Mucosa of rectum (tissue), 2 donors: ENCODE measurements at regions not wholly inside any gene's neighbourhood (a gene's known extent, or its start where the extent isn't known, plus 50 kb on each side); places are given as distances from the start of the nearest gene placed in this dataset.
"Not testable (repeated sequence)": the region's sequence is repeated elsewhere in the genome, so short reads cannot be mapped to it uniquely, and the experiment has no call there.

Experiments used
- H3K27ac ChIP-seq, 2 donors: one replicate each; pipeline ENCODE4 v1.7.0; 2013; ENCODE audit warnings: inconsistent platforms in 2 of 2, low read depth in 2 of 2, low read length in 2 of 2
- H3K27me3 ChIP-seq, 2 donors: one replicate each; pipeline ENCODE4 v1.7.0; 2013; ENCODE audit warnings: low read length in 2 of 2; ENCODE audit not compliant: control insufficient read depth in 2 of 2, insufficient read depth in 2 of 2
- H3K36me3 ChIP-seq, 2 donors: one replicate each; pipeline ENCODE4 v1.7.0; 2013; ENCODE audit warnings: low read length in 2 of 2; ENCODE audit not compliant: control insufficient read depth in 2 of 2, insufficient read depth in 2 of 2
- H3K4me1 ChIP-seq, 2 donors: one replicate each; pipeline ENCODE4 v1.7.0; 2013; ENCODE audit warnings: low read length in 2 of 2, mild to moderate bottlenecking in 1 of 2; ENCODE audit not compliant: control insufficient read depth in 2 of 2, insufficient read depth in 2 of 2
- H3K4me3 ChIP-seq, 2 donors: one replicate each; pipeline ENCODE4 v1.7.0; 2013; ENCODE audit warnings: low read length in 2 of 2
- H3K9ac ChIP-seq, 2 donors: one replicate each; pipeline ENCODE4 v1.7.0; 2013; ENCODE audit warnings: low read length in 2 of 2, low read depth in 1 of 2, mild to moderate bottlenecking in 1 of 2
- H3K9me3 ChIP-seq, 2 donors: one replicate each; pipeline ENCODE4 v1.7.0; 2013; ENCODE audit warnings: low read length in 2 of 2; ENCODE audit not compliant: control insufficient read depth in 2 of 2
- donor health status: healthy.
- donor health status: Normal muscosa, but diverticular disease.

- no peaks in the 10 kb centered on the region for H3K27me3 ChIP-seq
- H3K36me3 ChIP-seq: peaks cover 6 to 14% of the 10 kb centered on the region in 2 donors
- no peaks in the 10 kb centered on the region for H3K9me3 ChIP-seq
- H3K9ac ChIP-seq: no peak overlapping the region
- no peaks in the 10 kb centered on the region for H3K4me1 ChIP-seq
- no peak overlapping the region for H3K27ac ChIP-seq
- no peak overlapping the region for H3K4me3 ChIP-seq
These were observed 50.2 kb downstream of the RAD54L2 start for GRCh38 chr3:51588724-51589123.

DNA sequence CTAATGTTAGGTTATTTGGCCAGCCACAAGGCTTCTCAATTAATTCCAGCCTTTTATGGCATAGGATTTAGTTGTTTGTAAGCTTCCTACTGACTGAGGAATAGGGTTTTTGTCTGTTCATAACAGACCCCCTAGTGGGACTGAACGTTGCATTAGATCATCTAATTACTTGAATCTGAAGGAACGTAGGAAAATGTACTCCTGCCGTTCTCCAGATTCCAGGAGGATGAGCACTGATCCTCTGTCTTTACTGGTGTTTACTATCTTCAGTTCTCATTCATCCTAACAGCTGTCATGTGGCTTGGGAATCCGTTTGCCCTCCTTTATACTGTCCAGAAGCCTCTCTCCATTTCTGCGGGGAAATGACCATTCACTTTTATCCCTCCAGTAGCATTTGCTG, 52.7 kb downstream of the RAD54L2 start:
- H3K9ac ChIP-seq: no peak overlapping the region
- H3K27me3 ChIP-seq: no peaks in the 10 kb centered on the region
- peaks cover 6 to 26% of the 10 kb centered on the region in 2 donors for H3K36me3 ChIP-seq
- no peak overlapping the region for H3K4me3 ChIP-seq
- H3K4me1 ChIP-seq: no peaks in the 10 kb centered on the region
- no peak overlapping the region for H3K27ac ChIP-seq
- H3K9me3 ChIP-seq: no peaks in the 10 kb centered on the region

- no peak overlapping the region for H3K9ac ChIP-seq
- H3K36me3 ChIP-seq: peaks cover 6 to 26% of the 10 kb centered on the region in 2 donors
- H3K4me3 ChIP-seq: no peak overlapping the region
- no peaks in the 10 kb centered on the region for H3K27me3 ChIP-seq
- H3K9me3 ChIP-seq: no peaks in the 10 kb centered on the region
- H3K4me1 ChIP-seq: no peaks in the 10 kb centered on the region
- H3K27ac ChIP-seq: no peak overlapping the region
These were observed 55.2 kb downstream of the RAD54L2 start for GRCh38 chr3:51593697-51594096.

- H3K9ac ChIP-seq, H3K27ac ChIP-seq, H3K4me1 ChIP-seq, H3K27me3 ChIP-seq, H3K36me3 ChIP-seq, H3K9me3 ChIP-seq, H3K4me3 ChIP-seq: not testable (repeated sequence)
These were observed 61.1 kb downstream of the RAD54L2 start for GRCh38 chr3:51599638-51600037.

DNA sequence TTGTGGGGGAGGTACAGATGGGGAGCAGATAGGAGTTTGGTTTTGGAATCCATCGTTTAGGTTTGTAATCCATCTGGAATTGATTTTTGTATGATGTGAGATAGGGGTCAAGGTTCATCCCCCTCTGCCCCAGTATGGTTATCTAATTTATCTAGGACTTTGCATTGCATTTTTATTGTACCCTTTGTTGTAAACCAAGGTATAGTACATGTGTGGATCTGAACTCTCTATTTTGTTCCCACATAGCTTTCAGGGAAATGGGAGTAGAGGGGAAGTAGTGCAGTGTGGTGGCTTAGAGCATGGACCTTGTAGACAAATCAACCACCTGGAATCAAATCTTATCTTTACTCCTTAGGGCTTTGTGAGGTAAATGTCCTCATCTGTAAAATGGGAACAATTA, 65.7 kb downstream of the RAD54L2 start:
- H3K9ac ChIP-seq: no peak overlapping the region
- H3K4me1 ChIP-seq: no peaks in the 10 kb centered on the region
- H3K27me3 ChIP-seq: no peaks in the 10 kb centered on the region
- no peaks in the 10 kb centered on the region for H3K36me3 ChIP-seq
- no peaks in the 10 kb centered on the region for H3K9me3 ChIP-seq
- no peak overlapping the region for H3K4me3 ChIP-seq
- no peak overlapping the region for H3K27ac ChIP-seq

DNA sequence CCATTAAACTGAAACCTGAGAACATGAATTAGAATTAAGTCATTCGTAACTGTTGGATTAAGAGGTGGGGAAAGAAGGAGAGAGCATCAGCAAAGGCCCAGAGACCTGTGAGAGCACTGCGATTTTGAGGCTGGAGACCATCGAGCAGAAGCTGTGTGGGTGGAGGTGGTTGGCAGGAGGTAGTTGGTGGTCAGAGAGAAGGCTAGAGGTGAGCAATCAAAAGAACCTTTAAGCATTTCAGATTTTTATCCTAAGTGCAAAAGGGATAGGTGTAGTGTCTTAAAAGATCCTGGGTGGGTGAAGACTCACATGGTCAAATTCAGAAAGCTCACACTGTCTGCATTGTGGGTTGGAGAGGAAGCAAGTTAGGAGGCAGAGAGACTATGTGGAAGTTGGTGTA, 65.1 kb upstream of the TEX264 start:
- H3K36me3 ChIP-seq: no peaks in the 10 kb centered on the region
- no peak overlapping the region for H3K27ac ChIP-seq
- H3K9ac ChIP-seq: no peak overlapping the region
- no peaks in the 10 kb centered on the region for H3K9me3 ChIP-seq
- H3K27me3 ChIP-seq: no peaks in the 10 kb centered on the region
- H3K4me1 ChIP-seq: no peaks in the 10 kb centered on the region
- H3K4me3 ChIP-seq: no peak overlapping the region

- not testable (repeated sequence) for H3K4me1 ChIP-seq, H3K27ac ChIP-seq, H3K9me3 ChIP-seq, H3K9ac ChIP-seq, H3K36me3 ChIP-seq, H3K27me3 ChIP-seq, H3K4me3 ChIP-seq
These were observed 64.2 kb upstream of the TEX264 start for GRCh38 chr3:51606871-51607270.

DNA sequence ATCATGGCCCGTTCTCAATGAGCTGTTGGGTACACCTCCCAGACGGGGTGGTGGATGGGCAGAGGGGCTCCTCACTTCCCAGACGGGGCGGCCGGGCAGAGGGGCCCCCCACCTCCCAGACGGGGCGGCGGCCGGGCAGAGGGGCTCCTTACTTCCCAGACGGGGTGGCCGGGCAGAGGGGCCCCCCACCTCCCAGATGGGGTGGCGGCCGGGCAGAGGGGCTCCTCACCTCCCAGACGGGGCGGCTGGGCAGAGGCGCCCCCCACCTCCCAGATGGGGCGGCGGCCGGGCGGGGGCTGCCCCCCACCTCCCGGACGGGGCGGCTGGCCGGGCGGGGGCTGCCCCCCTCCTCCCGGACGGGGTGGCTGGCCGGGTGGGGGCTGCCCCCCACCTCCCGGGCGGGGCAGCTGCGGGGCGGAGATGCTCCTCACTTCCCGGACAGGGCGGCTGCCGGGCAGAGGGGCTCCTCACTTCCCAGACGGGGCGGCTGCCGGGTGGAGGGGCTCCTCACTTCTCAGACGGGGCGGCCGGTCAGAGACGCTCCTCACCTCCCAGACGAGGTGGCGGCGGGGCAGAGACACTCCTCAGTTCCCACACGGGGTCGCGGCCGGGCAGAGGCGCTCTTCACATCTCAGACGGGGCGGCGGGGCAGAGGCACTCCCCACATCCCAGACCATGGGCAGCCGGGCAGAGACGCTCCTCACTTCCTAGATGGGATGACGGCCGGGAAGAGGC, 63.3 kb upstream of the TEX264 start:
- not testable (repeated sequence) for H3K27me3 ChIP-seq, H3K9me3 ChIP-seq, H3K9ac ChIP-seq, H3K36me3 ChIP-seq, H3K27ac ChIP-seq, H3K4me3 ChIP-seq, H3K4me1 ChIP-seq

GRCh38 chr3:51610708-51611107, 60.3 kb upstream of the TEX264 start:
- Histone ChIP-seq H3K9ac (no peak overlapping the region), H3K4me1 (no peaks in the 10 kb centered on the region), H3K4me3 (no peak overlapping the region), H3K27me3 (no peaks in the 10 kb centered on the region), H3K36me3 (no peaks in the 10 kb centered on the region), H3K9me3 (no peaks in the 10 kb centered on the region), H3K27ac (no peak overlapping the region)

GRCh38 chr3:51617597-51617996, 53.5 kb upstream of the TEX264 start:
- H3K36me3 ChIP-seq: no peaks in the 10 kb centered on the region
- H3K4me3 ChIP-seq: no peak overlapping the region
- no peaks in the 10 kb centered on the region for H3K27me3 ChIP-seq
- no peaks in the 10 kb centered on the region for H3K9me3 ChIP-seq
- no peak overlapping the region for H3K27ac ChIP-seq
- no peak overlapping the region for H3K9ac ChIP-seq
- H3K4me1 ChIP-seq: no peaks in the 10 kb centered on the region

- not testable (repeated sequence) for H3K27me3 ChIP-seq, H3K9me3 ChIP-seq, H3K9ac ChIP-seq, H3K36me3 ChIP-seq, H3K4me1 ChIP-seq, H3K27ac ChIP-seq, H3K4me3 ChIP-seq
These were observed 53.0 kb upstream of the TEX264 start for GRCh38 chr3:51618038-51618437.
